OCI-LY3 (cell line): ENCODE measurements at regions not wholly inside any gene's neighbourhood (a gene's known extent, or its start where the extent isn't known, plus 50 kb on each side); places are given as distances from the start of the nearest gene placed in this dataset.

Experiments used
- CTCF ChIP-seq: fragments of 200-600, 300-600 bp; sonication (generic); IDR thresholded peaks from 2 replicates; pipeline ENCODE4 v1.5.1; 2014; ENCODE audit warnings: antibody characterized with exemption, low read length, low read depth
- EZH2phosphoT487 ChIP-seq: fragments of 200-600 bp; shearing (Covaris generic); IDR thresholded peaks from 2 replicates; pipeline ENCODE4 v1.6.1; 2018; ENCODE audit warnings: antibody characterized with exemption, mixed run types, low read depth

GRCh38 chr5:89080467-89081116 is 197.6 kb upstream of the MEF2C start:
- no peak for TF ChIP-seq CTCF
- TF ChIP-seq EZH2phosphoT487 = no peak
